ENCODE measurements at regions not wholly inside any gene's neighbourhood (a gene's known extent, or its start where the extent isn't known, plus 50 kb on each side); places are given as distances from the start of the nearest gene placed in this dataset.
A peak's percentile ranks its signal among the peaks of the same experiment; 100 is the strongest.

GRCh38 chr1:219489636-219490035, 123.3 kb downstream of the ZC3H11B start:
- no peak for DNase-seq
- Histone ChIP-seq H3K4me3 (no peak overlapping the region), H3K4me1 (ENCODE audit: low read depth) (no peaks in the 10 kb centered on the region), H3K36me3 (ENCODE audit: low read depth) (no peaks in the 10 kb centered on the region), H3K9me3 (no peaks in the 10 kb centered on the region)
- intact Hi-C loops (cut with DNase I, micrococcal nuclease) = no loop called here
- ATAC-seq = no peak
- TF ChIP-seq CTCF (IDR thresholded peaks at IDR 0.05) = no peak

- ATAC-seq (no peak), DNase-seq (no peak)
- H3K36me3 ChIP-seq (ENCODE audit: low read depth) = no peaks in the 10 kb centered on the region
- H3K9me3 ChIP-seq = no peaks in the 10 kb centered on the region
- H3K4me1 ChIP-seq (ENCODE audit: low read depth) = no peaks in the 10 kb centered on the region
- no peak overlapping the region for H3K4me3 ChIP-seq
- intact Hi-C loops (cut with DNase I, micrococcal nuclease) = no loop called here
- TF ChIP-seq CTCF (IDR thresholded peaks at IDR 0.05) = no peak
These were observed 124.6 kb downstream of the ZC3H11B start for GRCh38 chr1:219488275-219488674.

- H3K4me3 ChIP-seq = no peak overlapping the region
- TF ChIP-seq CTCF (IDR thresholded peaks at IDR 0.05) = no peak
- intact Hi-C loops (cut with DNase I, micrococcal nuclease) = no loop called here
- DNase-seq (no peak), ATAC-seq (no peak)
- H3K4me1 ChIP-seq (ENCODE audit: low read depth) = no peaks in the 10 kb centered on the region
- no peaks in the 10 kb centered on the region for H3K9me3 ChIP-seq
- no peaks in the 10 kb centered on the region for H3K36me3 ChIP-seq (ENCODE audit: low read depth)
These were observed 129.4 kb downstream of the ZC3H11B start for GRCh38 chr1:219483530-219483929.

GRCh38 chr1:219480011-219480410, 132.9 kb downstream of the ZC3H11B start:
- Histone ChIP-seq H3K36me3 (ENCODE audit: low read depth) (no peaks in the 10 kb centered on the region), H3K4me3 (no peak overlapping the region), H3K4me1 (ENCODE audit: low read depth) (no peaks in the 10 kb centered on the region), H3K9me3 (no peaks in the 10 kb centered on the region)
- intact Hi-C loops (cut with DNase I, micrococcal nuclease) = no loop called here
- DNase-seq (no peak), ATAC-seq (no peak)
- TF ChIP-seq CTCF (IDR thresholded peaks at IDR 0.05) = no peak

- H3K4me1 ChIP-seq (ENCODE audit: low read depth) = no peaks in the 10 kb centered on the region
- DNase-seq (no peak), ATAC-seq (no peak)
- H3K36me3 ChIP-seq (ENCODE audit: low read depth) = no peaks in the 10 kb centered on the region
- H3K9me3 ChIP-seq = no peaks in the 10 kb centered on the region
- H3K4me3 ChIP-seq = no peak overlapping the region
- TF ChIP-seq CTCF (IDR thresholded peaks at IDR 0.05) = no peak
- intact Hi-C loops (cut with DNase I, micrococcal nuclease) = no loop called here
These were observed 134.1 kb downstream of the ZC3H11B start for GRCh38 chr1:219478811-219479210.

- H3K9me3 ChIP-seq = no peaks in the 10 kb centered on the region
- intact Hi-C loops (cut with DNase I, micrococcal nuclease) = no loop called here
- no peak for TF ChIP-seq CTCF (IDR thresholded peaks at IDR 0.05)
- no peak overlapping the region for H3K4me3 ChIP-seq
- ATAC-seq = no peak
- H3K4me1 ChIP-seq (ENCODE audit: low read depth) = no peaks in the 10 kb centered on the region
- peak in 1 of 3 donors; percentile 21 for DNase-seq
- no peaks in the 10 kb centered on the region for H3K36me3 ChIP-seq (ENCODE audit: low read depth)
These were observed 135.0 kb downstream of the ZC3H11B start for GRCh38 chr1:219477861-219478260.

All from mucosa of descending colon (tissue), 3 donors.